ENCODE measurements at regions not wholly inside any gene's neighbourhood (a gene's known extent, or its start where the extent isn't known, plus 50 kb on each side); places are given as distances from the start of the nearest gene placed in this dataset.

GRCh38 chr6:16918586-16918985 is 157.3 kb upstream of the ATXN1 start:
- TF ChIP-seq, protein P1, sequence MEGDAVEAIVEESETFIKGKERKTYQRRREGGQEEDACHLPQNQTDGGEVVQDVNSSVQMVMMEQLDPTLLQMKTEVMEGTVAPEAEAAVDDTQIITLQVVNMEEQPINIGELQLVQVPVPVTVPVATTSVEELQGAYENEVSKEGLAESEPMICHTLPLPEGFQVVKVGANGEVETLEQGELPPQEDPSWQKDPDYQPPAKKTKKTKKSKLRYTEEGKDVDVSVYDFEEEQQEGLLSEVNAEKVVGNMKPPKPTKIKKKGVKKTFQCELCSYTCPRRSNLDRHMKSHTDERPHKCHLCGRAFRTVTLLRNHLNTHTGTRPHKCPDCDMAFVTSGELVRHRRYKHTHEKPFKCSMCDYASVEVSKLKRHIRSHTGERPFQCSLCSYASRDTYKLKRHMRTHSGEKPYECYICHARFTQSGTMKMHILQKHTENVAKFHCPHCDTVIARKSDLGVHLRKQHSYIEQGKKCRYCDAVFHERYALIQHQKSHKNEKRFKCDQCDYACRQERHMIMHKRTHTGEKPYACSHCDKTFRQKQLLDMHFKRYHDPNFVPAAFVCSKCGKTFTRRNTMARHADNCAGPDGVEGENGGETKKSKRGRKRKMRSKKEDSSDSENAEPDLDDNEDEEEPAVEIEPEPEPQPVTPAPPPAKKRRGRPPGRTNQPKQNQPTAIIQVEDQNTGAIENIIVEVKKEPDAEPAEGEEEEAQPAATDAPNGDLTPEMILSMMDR (IDR thresholded peaks at IDR 0.05; ENCODE audit: low read depth, low read length, poor library complexity, severe bottlenecking), result no peak
- no peak for TF ChIP-seq EZH2phosphoT487 (IDR thresholded peaks at IDR 0.05; ENCODE audit: borderline replicate concordance, low read length)
